Upper lobe of right lung (tissue), 1 donor: ENCODE measurements at regions not wholly inside any gene's neighbourhood (a gene's known extent, or its start where the extent isn't known, plus 50 kb on each side); places are given as distances from the start of the nearest gene placed in this dataset.
"Not testable (repeated sequence)": the region's sequence is repeated elsewhere in the genome, so short reads cannot be mapped to it uniquely, and the experiment has no call there.

ENCODE experiments used
- ATAC-seq: fragments of 200-7000 bp; cut with Tn5 transposase; one replicate; pipeline ENCODE4 v1.9.1; 2020; ENCODE audit warnings: mild to moderate bottlenecking, moderate library complexity
- DNase-seq: peaks from one replicate; pipeline ENCODE4 v3.0.0-alpha.2; 2020
- H3K27ac ChIP-seq: fragments of 200-600 bp; one replicate; pipeline ENCODE4 v1.8.0; 2022
- H3K27me3 ChIP-seq: fragments of 200-600 bp; one replicate; pipeline ENCODE4 v1.8.0; 2022; ENCODE audit warnings: mild to moderate bottlenecking
- H3K36me3 ChIP-seq: fragments of 200-600 bp; one replicate; pipeline ENCODE4 v1.8.0; 2022
- H3K4me1 ChIP-seq: fragments of 200-600 bp; one replicate; pipeline ENCODE4 v1.8.0; 2022
- H3K4me3 ChIP-seq: fragments of 200-600 bp; one replicate; pipeline ENCODE4 v1.8.0; 2022; ENCODE audit warnings: mild to moderate bottlenecking
- H3K9me3 ChIP-seq: fragments of 200-600 bp; one replicate; pipeline ENCODE4 v1.8.0; 2022
- CTCF ChIP-seq: fragments of 200-600 bp; IDR thresholded peaks from one replicate; pipeline ENCODE4 v1.8.0; 2022; ENCODE audit warnings: antibody characterized with exemption
- intact Hi-C: fragments of 100-400 bp; cut with DNase I; formaldehyde crosslinking; loops from one replicate; pipeline ENCODE4 v1.11.0; 2022
- donor health status: DM: no; HTN: yes; CAD: no; lungs with severe emphysema.

- no peaks in the 10 kb centered on the region for H3K4me1 ChIP-seq
- H3K9me3 ChIP-seq, result no peaks in the 10 kb centered on the region
- H3K36me3 ChIP-seq, result no peaks in the 10 kb centered on the region
- no peak for TF ChIP-seq CTCF
- ATAC-seq (peak; percentile 16), DNase-seq (no peak)
- no peak overlapping the region for H3K27ac ChIP-seq
- H3K27me3 ChIP-seq, result no peaks in the 10 kb centered on the region
- intact Hi-C loops, result no loop called here
- H3K4me3 ChIP-seq, result no peak overlapping the region
Measured at GRCh38 chr17:21592774-21593173, 99.5 kb upstream of the KCNJ18 start.

GRCh38 chr17:21593452-21594105 is 98.7 kb upstream of the KCNJ18 start:
- intact Hi-C loops, H3K4me1 ChIP-seq, DNase-seq, H3K4me3 ChIP-seq, H3K27me3 ChIP-seq, H3K9me3 ChIP-seq, H3K27ac ChIP-seq, H3K36me3 ChIP-seq: not testable (repeated sequence)
- ATAC-seq, result peak; percentile 26

- no peaks in the 10 kb centered on the region for H3K27me3 ChIP-seq
- no peaks in the 10 kb centered on the region for H3K4me1 ChIP-seq
- no peak for TF ChIP-seq CTCF
- H3K4me3 ChIP-seq, result no peak overlapping the region
- no peak for DNase-seq
- no peak overlapping the region for H3K27ac ChIP-seq
- intact Hi-C loops, result no loop called here
- no peak for ATAC-seq
- no peaks in the 10 kb centered on the region for H3K9me3 ChIP-seq
- H3K36me3 ChIP-seq, result no peaks in the 10 kb centered on the region
Measured at GRCh38 chr17:21595086-21595485, 97.2 kb upstream of the KCNJ18 start.

GRCh38 chr17:21602176-21602575 is 90.1 kb upstream of the KCNJ18 start:
- no peak for TF ChIP-seq CTCF
- no peak overlapping the region for H3K4me3 ChIP-seq
- DNase-seq (no peak), ATAC-seq (no peak)
- no peaks in the 10 kb centered on the region for H3K36me3 ChIP-seq
- H3K4me1 ChIP-seq, result no peaks in the 10 kb centered on the region
- no peak overlapping the region for H3K27ac ChIP-seq
- intact Hi-C loops, result no loop called here
- H3K27me3 ChIP-seq, result no peaks in the 10 kb centered on the region
- no peaks in the 10 kb centered on the region for H3K9me3 ChIP-seq

- ATAC-seq, DNase-seq, H3K4me1 ChIP-seq, H3K9me3 ChIP-seq, H3K36me3 ChIP-seq, H3K4me3 ChIP-seq, intact Hi-C loops, H3K27ac ChIP-seq, H3K27me3 ChIP-seq: not testable (repeated sequence)
Measured at GRCh38 chr17:21603292-21603691, 89.0 kb upstream of the KCNJ18 start.

- H3K9me3 ChIP-seq, DNase-seq, H3K27ac ChIP-seq, H3K27me3 ChIP-seq, H3K4me3 ChIP-seq, H3K4me1 ChIP-seq, intact Hi-C loops, H3K36me3 ChIP-seq, ATAC-seq: not testable (repeated sequence)
Measured at GRCh38 chr17:21611443-21611842, 80.9 kb upstream of the KCNJ18 start.

GRCh38 chr17:21612123-21613070 is 79.9 kb upstream of the KCNJ18 start:
- ATAC-seq, intact Hi-C loops, H3K4me3 ChIP-seq, DNase-seq, H3K4me1 ChIP-seq, H3K27me3 ChIP-seq, H3K9me3 ChIP-seq, H3K36me3 ChIP-seq, H3K27ac ChIP-seq: not testable (repeated sequence)
